KOPT-K1 (cell line): ENCODE measurements at regions not wholly inside any gene's neighbourhood (a gene's known extent, or its start where the extent isn't known, plus 50 kb on each side); places are given as distances from the start of the nearest gene placed in this dataset.

Experiments used
- H3K27ac ChIP-seq: fragments of 200-600 bp; sonication (generic); 2 replicates; pipeline ENCODE4 v1.5.1; 2016; ENCODE audit warnings: antibody characterized with exemption, mild to moderate bottlenecking, low read depth, low read length; ENCODE audit not compliant: poor library complexity, severe bottlenecking
- H3K36me3 ChIP-seq: fragments of 200-600 bp; sonication (generic); 2 replicates; pipeline ENCODE4 v1.5.1; 2017; ENCODE audit warnings: antibody characterized with exemption, mild to moderate bottlenecking, low read length, moderate library complexity; ENCODE audit not compliant: insufficient read depth
- H3K9me3 ChIP-seq: fragments of 200-600 bp; sonication (generic); 2 replicates; pipeline ENCODE4 v1.5.1; 2017; ENCODE audit warnings: antibody characterized with exemption, low read length, mild to moderate bottlenecking; ENCODE audit not compliant: insufficient read depth, poor library complexity, severe bottlenecking

- no peak overlapping the region for H3K27ac ChIP-seq
- no peaks in the 10 kb centered on the region for H3K36me3 ChIP-seq
- no peaks in the 10 kb centered on the region for H3K9me3 ChIP-seq
These were observed 458.1 kb upstream of the CDH18 start for GRCh38 chr5:20446121-20446520.

GRCh38 chr5:20445326-20445860, 457.4 kb upstream of the CDH18 start:
- H3K27ac ChIP-seq = no peak overlapping the region
- H3K36me3 ChIP-seq = no peaks in the 10 kb centered on the region
- H3K9me3 ChIP-seq = no peaks in the 10 kb centered on the region

GRCh38 chr5:20434786-20435185, 446.8 kb upstream of the CDH18 start:
- Histone ChIP-seq H3K9me3 (no peaks in the 10 kb centered on the region), H3K27ac (no peak overlapping the region), H3K36me3 (no peaks in the 10 kb centered on the region)

GRCh38 chr5:20420991-20421595, 433.1 kb upstream of the CDH18 start:
- Histone ChIP-seq H3K36me3 (no peaks in the 10 kb centered on the region), H3K27ac (no peak overlapping the region), H3K9me3 (no peaks in the 10 kb centered on the region)
